ENCODE measurements at regions not wholly inside any gene's neighbourhood (a gene's known extent, or its start where the extent isn't known, plus 50 kb on each side); places are given as distances from the start of the nearest gene placed in this dataset.

GRCh38 chr11:98185245-98185644 is 835.5 kb upstream of the CNTN5 start:
- Histone ChIP-seq H3K4me1 (no peaks in the 10 kb centered on the region), H3K36me3 (no peaks in the 10 kb centered on the region), H3K4me3 (no peak overlapping the region), H3K27me3 (no peaks in the 10 kb centered on the region), H3K27ac (no peak overlapping the region), H3K9me3 (no peaks in the 10 kb centered on the region)
- TF ChIP-seq, protein P1, sequence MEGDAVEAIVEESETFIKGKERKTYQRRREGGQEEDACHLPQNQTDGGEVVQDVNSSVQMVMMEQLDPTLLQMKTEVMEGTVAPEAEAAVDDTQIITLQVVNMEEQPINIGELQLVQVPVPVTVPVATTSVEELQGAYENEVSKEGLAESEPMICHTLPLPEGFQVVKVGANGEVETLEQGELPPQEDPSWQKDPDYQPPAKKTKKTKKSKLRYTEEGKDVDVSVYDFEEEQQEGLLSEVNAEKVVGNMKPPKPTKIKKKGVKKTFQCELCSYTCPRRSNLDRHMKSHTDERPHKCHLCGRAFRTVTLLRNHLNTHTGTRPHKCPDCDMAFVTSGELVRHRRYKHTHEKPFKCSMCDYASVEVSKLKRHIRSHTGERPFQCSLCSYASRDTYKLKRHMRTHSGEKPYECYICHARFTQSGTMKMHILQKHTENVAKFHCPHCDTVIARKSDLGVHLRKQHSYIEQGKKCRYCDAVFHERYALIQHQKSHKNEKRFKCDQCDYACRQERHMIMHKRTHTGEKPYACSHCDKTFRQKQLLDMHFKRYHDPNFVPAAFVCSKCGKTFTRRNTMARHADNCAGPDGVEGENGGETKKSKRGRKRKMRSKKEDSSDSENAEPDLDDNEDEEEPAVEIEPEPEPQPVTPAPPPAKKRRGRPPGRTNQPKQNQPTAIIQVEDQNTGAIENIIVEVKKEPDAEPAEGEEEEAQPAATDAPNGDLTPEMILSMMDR (IDR thresholded peaks at IDR 0.05 in 4 of 5, conservative IDR thresholded peaks at IDR 0.05 in 1 of 5), result no peak
- TF ChIP-seq POLR2A (IDR thresholded peaks at IDR 0.05), result no peak
- in situ Hi-C loops (cut with MboI; ENCODE audit: low sequenced_read_pairs in 4 of 4) (no loop called here), intact Hi-C loops (cut with DNase I; ENCODE audit: low total_unique reads) (no loop called here)
- no peak for DNase-seq
- ATAC-seq, result no peak

DNA sequence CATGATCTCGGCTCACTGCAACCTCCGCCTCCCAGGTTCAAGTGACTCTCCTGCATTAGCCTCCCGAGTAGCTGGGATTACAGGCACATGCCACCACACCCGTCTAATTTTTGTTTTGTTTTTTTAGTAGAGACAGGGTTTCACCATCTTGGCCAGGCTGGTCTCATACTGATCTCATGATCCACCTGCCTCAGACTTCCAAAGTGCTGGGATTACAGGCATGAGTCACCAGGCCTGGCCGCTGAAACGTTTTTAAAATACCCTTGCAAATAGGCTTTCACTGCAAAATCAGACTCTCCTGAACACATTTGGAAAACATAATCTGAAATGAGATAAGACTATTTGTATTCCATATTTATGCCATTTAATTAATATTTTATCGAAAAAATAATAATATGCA is 826.1 kb upstream of the CNTN5 start:
- intact Hi-C loops (cut with DNase I; ENCODE audit: low total_unique reads) (no loop called here), in situ Hi-C loops (cut with MboI; ENCODE audit: low sequenced_read_pairs in 4 of 4) (no loop called here)
- no peaks in the 10 kb centered on the region for H3K4me1 ChIP-seq
- H3K4me3 ChIP-seq, result no peak overlapping the region
- DNase-seq (no peak), ATAC-seq (no peak)
- H3K9me3 ChIP-seq, result no peaks in the 10 kb centered on the region
- no peaks in the 10 kb centered on the region for H3K27me3 ChIP-seq
- H3K27ac ChIP-seq, result no peak overlapping the region
- H3K36me3 ChIP-seq, result no peaks in the 10 kb centered on the region
- TF ChIP-seq POLR2A (IDR thresholded peaks at IDR 0.05), result no peak
- TF ChIP-seq, protein P1 (IDR thresholded peaks at IDR 0.05 in 4 of 5, conservative IDR thresholded peaks at IDR 0.05 in 1 of 5), result no peak

- H3K36me3 ChIP-seq, result no peaks in the 10 kb centered on the region
- H3K4me3 ChIP-seq, result no peak overlapping the region
- ATAC-seq, result no peak
- intact Hi-C loops (cut with DNase I; ENCODE audit: low total_unique reads), result no loop called here
- in situ Hi-C loops (cut with MboI; ENCODE audit: low sequenced_read_pairs in 4 of 4), result no loop called here
- H3K27ac ChIP-seq, result no peak overlapping the region
- TF ChIP-seq, protein P1 (IDR thresholded peaks at IDR 0.05 in 4 of 5, conservative IDR thresholded peaks at IDR 0.05 in 1 of 5), result no peak
- TF ChIP-seq POLR2A (IDR thresholded peaks at IDR 0.05), result no peak
- no peak for DNase-seq
- H3K27me3 ChIP-seq, result no peaks in the 10 kb centered on the region
- H3K4me1 ChIP-seq, result no peaks in the 10 kb centered on the region
- H3K9me3 ChIP-seq, result no peaks in the 10 kb centered on the region
Measured at GRCh38 chr11:98195300-98195699, 825.4 kb upstream of the CNTN5 start.

- in situ Hi-C loops (cut with MboI; ENCODE audit: low sequenced_read_pairs in 4 of 4) (no loop called here), intact Hi-C loops (cut with DNase I; ENCODE audit: low total_unique reads) (no loop called here)
- DNase-seq (no peak), ATAC-seq (no peak)
- H3K27ac ChIP-seq, result no peak overlapping the region
- H3K4me3 ChIP-seq, result no peak overlapping the region
- no peaks in the 10 kb centered on the region for H3K9me3 ChIP-seq
- H3K27me3 ChIP-seq, result no peaks in the 10 kb centered on the region
- no peaks in the 10 kb centered on the region for H3K4me1 ChIP-seq
- TF ChIP-seq, protein P1 (IDR thresholded peaks at IDR 0.05 in 4 of 5, conservative IDR thresholded peaks at IDR 0.05 in 1 of 5), result no peak
- TF ChIP-seq POLR2A (IDR thresholded peaks at IDR 0.05), result no peak
- H3K36me3 ChIP-seq, result no peaks in the 10 kb centered on the region
Measured at GRCh38 chr11:98207086-98207485, 813.7 kb upstream of the CNTN5 start.

DNA sequence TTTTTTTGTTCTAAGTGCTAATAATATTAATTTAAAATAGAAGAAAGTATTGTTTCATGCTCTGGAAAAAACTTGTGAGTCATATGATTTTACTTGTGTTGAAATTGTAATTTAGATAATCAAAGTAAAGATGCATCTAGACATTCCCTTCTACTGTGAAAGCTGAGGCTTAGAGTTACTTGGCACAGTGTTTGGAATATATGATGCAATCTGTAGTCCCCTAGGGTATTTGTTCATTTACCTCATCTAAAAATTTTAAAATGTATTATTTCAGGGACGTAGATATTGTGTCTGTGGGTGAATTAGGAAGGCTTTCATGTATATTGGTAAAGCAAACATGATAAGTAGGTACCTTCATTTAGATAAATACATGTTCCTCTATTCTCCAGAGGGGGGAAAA is 793.5 kb upstream of the CNTN5 start:
- H3K4me3 ChIP-seq, result no peak overlapping the region
- ATAC-seq, result no peak

More for the DNA sequence above, 793.5 kb upstream of the CNTN5 start:
- TF ChIP-seq POLR2A (IDR thresholded peaks at IDR 0.05), result no peak
- TF ChIP-seq, protein P1 (IDR thresholded peaks at IDR 0.05 in 4 of 5, conservative IDR thresholded peaks at IDR 0.05 in 1 of 5), result no peak
- Histone ChIP-seq H3K27me3 (no peaks in the 10 kb centered on the region), H3K36me3 (no peaks in the 10 kb centered on the region), H3K4me1 (no peaks in the 10 kb centered on the region), H3K27ac (no peak overlapping the region), H3K9me3 (no peaks in the 10 kb centered on the region)
- intact Hi-C loops (cut with DNase I; ENCODE audit: low total_unique reads), result no loop called here
- in situ Hi-C loops (cut with MboI; ENCODE audit: low sequenced_read_pairs in 4 of 4), result no loop called here
- DNase-seq, result no peak

Measured in gastrocnemius medialis (tissue), 4 donors.